GM10266 (cell line): ENCODE measurements at regions not wholly inside any gene's neighbourhood (a gene's known extent, or its start where the extent isn't known, plus 50 kb on each side); places are given as distances from the start of the nearest gene placed in this dataset.

Experiments
- DNase-seq: peaks from one replicate; pipeline ENCODE4 v3.0.0; 2012; ENCODE audit errors: extremely low spot score
- TF ChIP-seq, protein P1 (sequence below): IDR thresholded peaks from 2 replicates; pipeline ENCODE4 v1.5.1; 2012; ENCODE audit warnings: mild to moderate bottlenecking, low read depth; ENCODE audit not compliant: control insufficient read depth, insufficient read depth; ENCODE audit errors: missing control alignments

DNA sequence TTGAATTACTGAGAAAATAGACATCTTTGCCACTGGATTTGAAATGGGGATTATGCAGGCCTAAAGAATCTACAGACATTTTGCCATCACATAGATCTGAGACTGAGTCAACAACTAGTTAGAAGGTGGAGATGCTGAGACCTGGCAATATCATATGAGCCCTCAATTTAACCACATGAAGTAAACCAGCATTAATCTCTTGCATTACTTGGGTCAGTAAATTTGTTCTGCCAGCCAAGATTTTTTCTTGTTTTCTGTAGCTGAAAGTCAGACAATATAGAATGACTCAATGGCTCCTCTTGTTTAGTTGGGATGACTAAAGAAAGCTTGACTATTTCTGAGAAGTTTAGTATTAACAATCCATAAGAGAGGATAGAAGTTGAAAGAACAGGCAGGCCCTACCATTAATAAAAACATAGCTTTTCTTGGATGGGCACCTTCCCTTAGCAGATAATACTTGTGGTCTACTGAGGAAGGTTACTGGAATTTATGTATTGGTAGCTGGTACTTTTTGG is 396.7 kb upstream of the SORCS1 start:
- TF ChIP-seq, protein P1, sequence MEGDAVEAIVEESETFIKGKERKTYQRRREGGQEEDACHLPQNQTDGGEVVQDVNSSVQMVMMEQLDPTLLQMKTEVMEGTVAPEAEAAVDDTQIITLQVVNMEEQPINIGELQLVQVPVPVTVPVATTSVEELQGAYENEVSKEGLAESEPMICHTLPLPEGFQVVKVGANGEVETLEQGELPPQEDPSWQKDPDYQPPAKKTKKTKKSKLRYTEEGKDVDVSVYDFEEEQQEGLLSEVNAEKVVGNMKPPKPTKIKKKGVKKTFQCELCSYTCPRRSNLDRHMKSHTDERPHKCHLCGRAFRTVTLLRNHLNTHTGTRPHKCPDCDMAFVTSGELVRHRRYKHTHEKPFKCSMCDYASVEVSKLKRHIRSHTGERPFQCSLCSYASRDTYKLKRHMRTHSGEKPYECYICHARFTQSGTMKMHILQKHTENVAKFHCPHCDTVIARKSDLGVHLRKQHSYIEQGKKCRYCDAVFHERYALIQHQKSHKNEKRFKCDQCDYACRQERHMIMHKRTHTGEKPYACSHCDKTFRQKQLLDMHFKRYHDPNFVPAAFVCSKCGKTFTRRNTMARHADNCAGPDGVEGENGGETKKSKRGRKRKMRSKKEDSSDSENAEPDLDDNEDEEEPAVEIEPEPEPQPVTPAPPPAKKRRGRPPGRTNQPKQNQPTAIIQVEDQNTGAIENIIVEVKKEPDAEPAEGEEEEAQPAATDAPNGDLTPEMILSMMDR, result no peak
- DNase-seq, result no peak

DNA sequence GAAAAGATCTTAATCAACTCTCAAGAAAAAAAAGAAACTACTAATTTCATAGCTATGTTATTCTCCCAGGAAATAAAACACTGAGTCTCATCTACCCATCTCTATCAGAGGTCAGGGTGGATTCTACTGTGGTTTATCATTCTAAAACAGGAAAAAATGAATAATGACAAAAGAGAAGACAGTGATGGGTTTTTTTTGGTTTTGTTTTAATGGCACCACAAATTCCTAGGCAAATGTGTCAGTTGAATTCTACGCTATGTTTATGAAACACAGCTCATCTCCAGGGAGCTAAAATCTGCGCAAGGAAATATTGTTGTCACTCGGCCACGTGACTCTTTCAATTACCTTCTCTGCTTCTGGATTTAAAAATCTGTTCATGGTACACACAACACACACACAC is 393.4 kb upstream of the SORCS1 start:
- DNase-seq, result no peak

DNA sequence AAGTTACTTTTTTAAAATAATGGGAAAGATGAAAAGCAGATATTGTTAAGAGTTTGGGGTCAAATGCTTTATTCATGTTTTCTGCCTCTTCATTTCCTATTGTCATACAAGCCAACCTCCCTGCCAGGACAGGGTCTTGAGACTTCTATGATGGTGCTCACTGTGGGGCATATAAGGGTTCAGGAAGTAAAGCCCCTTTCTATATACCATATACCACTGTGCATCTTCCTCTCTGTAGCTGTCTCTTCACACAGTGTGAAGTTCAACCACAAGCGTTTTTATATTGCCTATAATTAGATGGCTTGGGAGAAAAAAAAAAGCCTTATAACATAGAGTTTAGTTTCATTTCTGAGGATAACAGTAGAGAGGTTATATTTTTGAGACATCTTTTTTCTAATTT is 389.8 kb upstream of the SORCS1 start:
- TF ChIP-seq, protein P1, result no peak
- no peak for DNase-seq

More for the DNA sequence above, 393.4 kb upstream of the SORCS1 start:
- TF ChIP-seq, protein P1, result no peak

DNA sequence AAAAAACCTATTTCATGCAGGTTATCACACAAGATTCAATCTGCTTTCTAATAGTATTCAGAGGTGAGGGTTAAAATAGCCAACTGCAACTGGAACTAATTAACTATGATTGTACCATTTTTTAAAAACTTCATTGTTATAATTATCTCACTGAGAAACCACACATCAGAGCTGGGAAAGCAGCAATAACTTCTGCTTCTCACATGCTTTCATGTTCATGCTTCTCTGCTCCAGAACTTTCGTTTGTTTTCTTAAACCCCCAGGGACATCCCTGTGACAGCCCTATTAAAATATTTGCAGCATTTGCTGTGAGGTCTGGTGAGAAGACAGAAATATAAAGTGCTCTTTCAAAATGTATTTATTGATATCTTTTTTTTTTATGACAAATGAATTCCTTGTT is 389.0 kb upstream of the SORCS1 start:
- TF ChIP-seq, protein P1, result no peak
- DNase-seq, result no peak

DNA sequence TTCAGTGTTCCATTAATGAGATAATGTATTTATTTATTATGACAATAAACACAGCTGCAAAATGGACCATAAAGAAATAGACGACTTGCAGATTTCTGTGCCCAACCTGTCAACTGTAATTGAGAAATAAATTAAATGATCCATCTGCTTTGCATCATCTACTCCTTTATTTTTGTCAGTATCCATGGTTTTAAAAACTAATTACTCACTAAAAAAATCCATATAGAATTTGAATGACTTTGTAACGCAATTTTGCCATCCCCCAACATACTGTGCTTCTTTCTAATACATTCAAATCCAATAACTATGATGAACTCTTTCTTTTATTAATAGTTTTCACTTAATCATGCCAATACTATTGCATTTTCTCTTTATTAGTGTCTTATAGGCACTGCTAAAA is 388.5 kb upstream of the SORCS1 start:
- DNase-seq, result no peak
- TF ChIP-seq, protein P1, result no peak

DNA sequence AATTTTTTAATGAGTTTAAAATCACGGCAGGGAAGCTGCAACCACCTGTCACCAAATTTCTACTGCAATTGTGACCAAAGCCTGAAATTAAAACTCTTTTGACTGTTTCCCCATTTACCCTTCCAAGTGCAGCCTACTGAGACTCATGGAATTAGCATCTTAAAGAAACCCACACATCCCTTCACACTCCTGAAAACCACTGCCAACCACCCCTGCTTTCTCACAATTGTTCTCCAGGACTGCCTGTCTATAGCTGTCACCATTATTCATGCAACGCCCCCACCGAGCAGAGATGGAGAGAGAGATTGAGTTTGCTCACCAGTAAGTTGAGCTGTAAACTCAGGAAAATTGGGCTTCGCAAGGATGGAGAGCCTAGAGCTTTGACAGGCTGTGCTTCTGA is 383.8 kb upstream of the SORCS1 start:
- no peak for DNase-seq
- TF ChIP-seq, protein P1, result no peak

DNA sequence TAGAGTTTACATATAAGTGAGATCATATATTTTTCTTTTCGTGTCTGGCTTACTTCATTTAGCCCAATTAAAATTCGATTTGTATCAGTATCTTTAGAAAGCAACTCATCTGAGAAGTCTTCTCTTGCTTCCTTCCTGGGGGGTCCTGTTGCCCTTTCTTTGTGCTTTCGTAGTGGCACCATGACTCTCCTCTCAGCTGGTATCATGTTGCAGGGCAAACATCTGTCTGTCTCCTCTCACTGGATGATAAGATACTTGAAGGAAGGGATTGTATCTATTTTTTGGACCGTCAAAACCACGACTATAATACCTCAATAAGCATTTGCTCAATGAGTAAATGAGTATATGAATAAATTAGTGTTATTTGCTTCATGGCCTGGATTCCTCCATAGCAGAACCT is 382.5 kb upstream of the SORCS1 start:
- DNase-seq, result no peak
- TF ChIP-seq, protein P1, result no peak

DNA sequence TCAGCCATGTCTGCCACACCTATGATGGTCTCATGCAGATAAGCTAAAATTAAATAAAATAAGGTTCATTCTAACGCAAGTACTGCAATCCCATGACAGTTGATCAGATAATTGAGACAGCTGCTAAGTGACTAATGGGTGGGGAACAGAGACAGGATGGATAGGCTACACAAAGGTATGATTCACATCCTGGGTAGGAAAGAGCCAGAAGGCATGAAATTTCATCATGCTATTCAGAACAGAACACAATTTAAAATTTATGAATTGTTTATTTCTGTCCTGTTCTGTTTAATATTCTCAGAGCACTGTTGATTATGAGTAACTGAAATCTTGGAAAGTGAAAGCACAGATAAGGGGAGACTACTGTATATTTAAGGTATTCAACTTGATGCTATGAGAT is 381.8 kb upstream of the SORCS1 start:
- TF ChIP-seq, protein P1, result no peak
- no peak for DNase-seq
